Activated T-cell treated with anti-CD3 and anti-CD28 coated beads, Interleukin-2, amount 50 U/mL, for 4 hours (primary cell): ENCODE measurements at regions not wholly inside any gene's neighbourhood (a gene's known extent, or its start where the extent isn't known, plus 50 kb on each side); places are given as distances from the start of the nearest gene placed in this dataset.

Source experiments
- ATAC-seq, 2 donors: fragments of 200-7000 bp; cut with Tn5 transposase; one replicate each; pipeline ENCODE4 v1.10.0; 2021
- DNase-seq: peaks from one replicate; pipeline ENCODE4 v3.0.0-alpha.2; 2020
- H3K27me3 Mint-ChIP-seq: one replicate; pipeline ENCODE4 v1.8.0; 2021; ENCODE audit warnings: low read depth, mixed read lengths
- H3K36me3 Mint-ChIP-seq: one replicate; pipeline ENCODE4 v1.8.0; 2022; ENCODE audit warnings: mixed read lengths; ENCODE audit not compliant: insufficient read depth
- H3K4me1 Mint-ChIP-seq: one replicate; pipeline ENCODE4 v1.8.0; 2021; ENCODE audit warnings: low read depth, mixed read lengths
- H3K4me3 Mint-ChIP-seq: one replicate; pipeline ENCODE4 v1.8.0; 2021; ENCODE audit warnings: mild to moderate bottlenecking, moderate library complexity, mixed read lengths
- H3K9me3 Mint-ChIP-seq: one replicate; pipeline ENCODE4 v1.8.0; 2021; ENCODE audit warnings: mixed read lengths

DNA sequence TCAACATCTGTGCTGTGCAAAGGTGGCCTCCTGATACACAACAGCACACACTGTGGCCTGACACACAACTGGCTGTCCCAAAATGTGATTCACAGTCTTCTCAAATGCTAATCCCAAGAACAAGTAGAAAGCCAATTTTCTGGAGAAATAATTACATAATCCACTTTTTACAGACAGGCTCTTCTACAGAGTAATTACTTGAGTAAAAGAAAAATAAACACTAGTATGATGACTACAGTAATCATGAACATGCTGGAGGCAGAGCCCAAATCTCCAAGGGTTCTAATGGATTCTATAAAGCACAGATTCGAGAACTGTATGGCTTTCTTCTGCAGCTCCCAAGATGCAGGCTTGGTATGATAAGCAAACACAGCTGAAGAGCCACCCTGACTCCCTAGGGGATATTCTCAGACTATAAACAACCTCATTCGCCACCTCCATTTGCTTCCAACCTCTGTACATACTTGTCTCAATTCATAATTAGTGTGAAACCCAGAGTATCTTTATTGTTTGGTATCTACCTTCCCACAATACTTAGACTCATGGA, 81.9 kb downstream of the SIPA1L2 start:
- Mint-ChIP-seq H3K9me3 (no peaks in the 10 kb centered on the region), H3K4me1 (no peaks in the 10 kb centered on the region), H3K36me3 (no peaks in the 10 kb centered on the region), H3K4me3 (no peak overlapping the region), H3K27me3 (no peaks in the 10 kb centered on the region)
- ATAC-seq, result no peak
- no peak for DNase-seq

- no peaks in the 10 kb centered on the region for H3K9me3 Mint-ChIP-seq
- H3K27me3 Mint-ChIP-seq, result no peaks in the 10 kb centered on the region
- no peaks in the 10 kb centered on the region for H3K36me3 Mint-ChIP-seq
- DNase-seq (no peak), ATAC-seq (no peak)
- H3K4me3 Mint-ChIP-seq, result no peak overlapping the region
- H3K4me1 Mint-ChIP-seq, result peaks cover 9% of the 10 kb centered on the region
These were observed 87.0 kb downstream of the SIPA1L2 start for GRCh38 chr1:232542633-232543593.

DNA sequence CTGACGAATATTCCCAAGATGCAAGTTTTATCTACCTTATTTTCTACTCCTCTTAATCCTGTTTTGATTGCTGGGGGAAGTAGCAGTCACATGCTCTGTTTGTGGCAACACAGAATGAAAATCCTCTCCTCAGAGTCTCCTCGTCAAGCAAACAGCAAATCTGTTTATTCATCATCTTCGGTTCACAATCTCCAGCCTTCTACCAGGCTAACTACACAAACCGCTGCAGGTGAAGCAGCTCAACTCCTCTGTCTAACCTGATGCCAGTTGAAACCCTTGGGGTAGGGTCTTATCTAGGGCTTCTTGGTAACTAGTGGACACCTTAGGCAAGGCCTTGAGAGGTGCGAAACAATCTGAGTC, 91.0 kb downstream of the SIPA1L2 start:
- Mint-ChIP-seq H3K4me3 (no peak overlapping the region), H3K4me1 (peaks cover 9% of the 10 kb centered on the region), H3K36me3 (no peaks in the 10 kb centered on the region), H3K27me3 (no peaks in the 10 kb centered on the region), H3K9me3 (no peaks in the 10 kb centered on the region)
- DNase-seq (no peak), ATAC-seq (no peak)

DNA sequence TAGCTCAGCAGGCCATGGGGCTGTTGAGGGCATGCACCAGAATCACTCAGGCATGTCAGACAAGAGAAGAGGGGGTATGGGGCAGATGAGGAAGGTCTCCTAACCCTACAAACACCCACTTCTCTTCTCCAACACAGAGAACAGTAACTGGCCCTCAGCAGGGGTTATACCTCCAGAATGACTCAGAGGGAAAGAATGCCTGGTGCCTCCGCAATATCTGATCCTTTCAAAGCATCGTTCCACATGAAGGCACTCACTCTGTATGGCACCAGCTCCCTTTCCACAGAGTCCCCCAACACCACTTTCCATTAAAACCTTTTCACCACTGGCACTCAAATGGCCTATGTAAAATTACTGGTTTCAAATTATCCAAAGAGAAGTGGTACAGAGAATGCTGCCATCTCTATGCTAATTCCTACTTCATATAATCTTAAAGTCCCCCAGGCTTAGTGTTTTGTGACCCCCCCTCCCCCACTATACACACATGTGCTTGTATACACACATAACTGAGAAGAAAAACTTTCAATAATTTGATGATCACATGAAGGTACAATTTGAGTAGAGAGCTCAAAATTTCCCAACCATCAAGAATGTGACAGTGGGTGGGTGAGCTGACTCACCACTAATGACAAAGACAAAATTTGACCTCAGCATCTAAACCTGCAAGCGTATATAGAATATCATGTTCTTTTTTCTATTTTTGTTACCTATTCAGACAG, 91.5 kb downstream of the SIPA1L2 start:
- ATAC-seq, result peak; percentile 53 to 88
- H3K36me3 Mint-ChIP-seq, result no peaks in the 10 kb centered on the region

GRCh38 chr1:232534552-232535517, 95.1 kb downstream of the SIPA1L2 start:
- Mint-ChIP-seq H3K9me3 (no peaks in the 10 kb centered on the region), H3K4me3 (no peak overlapping the region), H3K36me3 (no peaks in the 10 kb centered on the region), H3K27me3 (no peaks in the 10 kb centered on the region), H3K4me1 (peaks cover 9% of the 10 kb centered on the region)
- DNase-seq (no peak), ATAC-seq (no peak)

More for the DNA sequence above, 91.5 kb downstream of the SIPA1L2 start:
- Mint-ChIP-seq H3K27me3 (no peaks in the 10 kb centered on the region), H3K4me1 (peaks cover 9% of the 10 kb centered on the region), H3K9me3 (no peaks in the 10 kb centered on the region), H3K4me3 (no peak overlapping the region)
- DNase-seq, result no peak

- Mint-ChIP-seq H3K36me3 (no peaks in the 10 kb centered on the region), H3K4me1 (peaks cover 13% of the 10 kb centered on the region), H3K9me3 (no peaks in the 10 kb centered on the region), H3K4me3 (no peak overlapping the region), H3K27me3 (no peaks in the 10 kb centered on the region)
- ATAC-seq (no peak), DNase-seq (no peak)
These were observed 96.6 kb downstream of the SIPA1L2 start for GRCh38 chr1:232533328-232533727.

DNA sequence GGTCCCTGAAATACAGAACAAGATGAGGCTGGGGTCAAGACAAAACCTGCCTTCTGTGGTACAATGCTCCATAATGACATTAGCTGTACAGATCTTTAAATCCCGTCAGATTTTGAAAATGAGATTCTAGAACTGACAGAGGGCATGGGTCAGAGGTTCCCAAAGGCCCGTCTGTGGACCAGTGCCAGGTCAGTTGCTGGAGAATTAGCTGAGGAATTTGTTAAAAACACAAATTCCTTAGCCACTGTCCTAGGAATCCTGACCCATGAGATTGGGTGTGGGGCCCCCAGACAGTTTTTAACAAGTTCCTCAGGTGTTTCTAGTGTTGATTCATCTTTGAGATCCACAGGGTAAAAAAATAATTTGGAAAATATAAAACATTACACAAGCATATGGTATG, 97.0 kb downstream of the SIPA1L2 start:
- Mint-ChIP-seq H3K9me3 (no peaks in the 10 kb centered on the region), H3K4me3 (no peak overlapping the region), H3K36me3 (no peaks in the 10 kb centered on the region), H3K27me3 (no peaks in the 10 kb centered on the region), H3K4me1 (peaks cover 14% of the 10 kb centered on the region)
- DNase-seq (no peak), ATAC-seq (no peak)

DNA sequence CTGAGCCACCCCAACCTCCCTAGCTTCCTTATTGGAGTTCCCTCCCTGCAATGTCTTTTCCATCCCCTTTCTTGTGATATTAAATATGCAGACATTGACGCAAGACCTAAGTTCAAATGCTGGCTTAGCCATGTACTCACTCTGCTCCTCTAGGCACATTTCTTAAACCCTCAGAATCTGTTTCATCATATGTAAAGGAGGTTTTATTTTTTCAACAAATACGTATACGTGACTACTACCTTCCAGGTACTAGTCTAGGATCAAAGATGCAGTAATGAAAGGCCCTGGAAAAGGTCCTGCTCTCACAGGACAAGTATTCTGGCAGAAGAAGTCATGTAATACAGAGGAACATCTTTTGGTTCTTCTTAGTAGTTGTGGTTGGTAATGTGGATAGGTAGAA, 98.6 kb downstream of the SIPA1L2 start:
- Mint-ChIP-seq H3K27me3 (no peaks in the 10 kb centered on the region), H3K9me3 (no peaks in the 10 kb centered on the region), H3K4me3 (no peak overlapping the region), H3K36me3 (no peaks in the 10 kb centered on the region), H3K4me1 (peaks cover 14% of the 10 kb centered on the region)
- ATAC-seq (no peak), DNase-seq (no peak)

- Mint-ChIP-seq H3K4me1 (peaks cover 16% of the 10 kb centered on the region), H3K4me3 (no peak overlapping the region), H3K9me3 (no peaks in the 10 kb centered on the region), H3K27me3 (no peaks in the 10 kb centered on the region), H3K36me3 (no peaks in the 10 kb centered on the region)
- no peak for ATAC-seq
- DNase-seq, result no peak
These were observed 100.2 kb downstream of the SIPA1L2 start for GRCh38 chr1:232529747-232530146.

DNA sequence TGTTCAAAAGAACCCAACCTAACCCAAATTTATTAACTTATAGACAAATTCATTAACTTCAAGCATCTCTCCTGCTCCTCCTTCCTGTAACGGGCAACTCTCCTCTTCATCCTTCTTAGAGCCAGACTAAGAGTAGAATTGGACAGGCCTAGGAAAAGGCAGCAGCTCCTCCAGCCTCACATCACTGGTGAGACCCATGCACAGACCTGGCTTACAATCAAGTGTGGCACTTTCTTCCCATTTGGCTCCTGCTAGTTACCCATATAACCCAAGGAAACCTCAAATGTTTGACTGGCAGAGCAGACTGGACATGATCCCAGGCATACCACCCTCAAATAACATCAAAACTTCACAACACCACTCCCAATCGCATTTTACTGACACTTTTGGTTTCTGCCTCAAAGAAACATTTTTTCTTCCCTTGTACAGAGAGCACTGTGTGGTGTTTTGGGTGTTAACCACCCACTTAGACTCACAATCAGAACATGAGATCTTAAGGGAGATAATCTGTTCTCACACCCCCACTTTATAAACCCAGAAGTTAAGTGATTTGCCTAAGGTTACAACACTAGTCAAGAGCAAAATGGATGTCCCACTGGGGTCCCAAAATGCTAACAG, 101.4 kb downstream of the SIPA1L2 start:
- ATAC-seq (peak; percentile 51 to 67), DNase-seq (no peak)
- H3K4me1 Mint-ChIP-seq, result peaks cover 16% of the 10 kb centered on the region
- H3K4me3 Mint-ChIP-seq, result no peak overlapping the region
- no peaks in the 10 kb centered on the region for H3K27me3 Mint-ChIP-seq
- no peaks in the 10 kb centered on the region for H3K36me3 Mint-ChIP-seq
- H3K9me3 Mint-ChIP-seq, result no peaks in the 10 kb centered on the region

- no peak for DNase-seq
- H3K36me3 Mint-ChIP-seq, result no peaks in the 10 kb centered on the region
- no peak overlapping the region for H3K4me3 Mint-ChIP-seq
- no peaks in the 10 kb centered on the region for H3K27me3 Mint-ChIP-seq
- ATAC-seq, result no peak
- H3K4me1 Mint-ChIP-seq, result peaks cover 16% of the 10 kb centered on the region
- no peaks in the 10 kb centered on the region for H3K9me3 Mint-ChIP-seq
These were observed 105.9 kb downstream of the SIPA1L2 start for GRCh38 chr1:232524056-232524455.

- Mint-ChIP-seq H3K36me3 (no peaks in the 10 kb centered on the region), H3K4me1 (peaks cover 6% of the 10 kb centered on the region), H3K9me3 (no peaks in the 10 kb centered on the region), H3K4me3 (no peak overlapping the region), H3K27me3 (peaks cover 4% of the 10 kb centered on the region)
- DNase-seq, result no peak
- ATAC-seq, result no peak
These were observed 107.7 kb downstream of the SIPA1L2 start for GRCh38 chr1:232522189-232522588.

DNA sequence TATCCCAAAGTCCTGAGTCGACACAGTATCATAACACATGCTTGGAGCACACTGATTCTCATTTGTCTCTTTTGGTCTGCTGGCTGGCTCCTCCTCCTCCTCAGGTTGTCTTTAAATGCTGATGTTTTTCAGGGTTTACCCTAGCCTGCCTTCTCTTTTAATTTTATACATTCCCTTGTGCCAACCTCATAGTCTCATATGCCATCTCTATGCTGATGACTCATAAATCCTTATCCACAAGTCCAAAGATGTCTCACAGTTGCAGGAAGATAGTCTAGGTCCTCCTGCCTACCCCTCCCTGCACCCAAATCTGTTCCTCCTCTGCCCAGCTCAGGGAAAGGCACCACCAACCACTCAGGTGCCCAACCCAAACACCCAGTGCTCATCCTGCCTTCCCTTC, 108.3 kb downstream of the SIPA1L2 start:
- ATAC-seq (no peak), DNase-seq (no peak)
- Mint-ChIP-seq H3K36me3 (no peaks in the 10 kb centered on the region), H3K27me3 (peaks cover 4% of the 10 kb centered on the region), H3K4me1 (peaks cover 6% of the 10 kb centered on the region), H3K4me3 (no peak overlapping the region), H3K9me3 (no peaks in the 10 kb centered on the region)
